ENCODE measurements at regions not wholly inside any gene's neighbourhood (a gene's known extent, or its start where the extent isn't known, plus 50 kb on each side); places are given as distances from the start of the nearest gene placed in this dataset.
"Not testable (repeated sequence)": the region's sequence is repeated elsewhere in the genome, so short reads cannot be mapped to it uniquely, and the experiment has no call there.

- Mint-ChIP-seq H3K9me3 (no peaks in the 10 kb centered on the region), H3K36me3 (ENCODE audit: low read depth) (no peaks in the 10 kb centered on the region), H3K4me1 (no peaks in the 10 kb centered on the region), H3K27me3 (ENCODE audit: insufficient read depth) (no peaks in the 10 kb centered on the region), H3K4me3 (no peak overlapping the region), H3K27ac (no peak overlapping the region)
- H3K27ac ChIP-seq (ENCODE audit: low read depth, low read length), result no peak overlapping the region
- H3K27me3 ChIP-seq (ENCODE audit: control insufficient read depth, insufficient read depth, low read length, poor library complexity, severe bottlenecking), result no peaks in the 10 kb centered on the region
- TF ChIP-seq, protein P1, sequence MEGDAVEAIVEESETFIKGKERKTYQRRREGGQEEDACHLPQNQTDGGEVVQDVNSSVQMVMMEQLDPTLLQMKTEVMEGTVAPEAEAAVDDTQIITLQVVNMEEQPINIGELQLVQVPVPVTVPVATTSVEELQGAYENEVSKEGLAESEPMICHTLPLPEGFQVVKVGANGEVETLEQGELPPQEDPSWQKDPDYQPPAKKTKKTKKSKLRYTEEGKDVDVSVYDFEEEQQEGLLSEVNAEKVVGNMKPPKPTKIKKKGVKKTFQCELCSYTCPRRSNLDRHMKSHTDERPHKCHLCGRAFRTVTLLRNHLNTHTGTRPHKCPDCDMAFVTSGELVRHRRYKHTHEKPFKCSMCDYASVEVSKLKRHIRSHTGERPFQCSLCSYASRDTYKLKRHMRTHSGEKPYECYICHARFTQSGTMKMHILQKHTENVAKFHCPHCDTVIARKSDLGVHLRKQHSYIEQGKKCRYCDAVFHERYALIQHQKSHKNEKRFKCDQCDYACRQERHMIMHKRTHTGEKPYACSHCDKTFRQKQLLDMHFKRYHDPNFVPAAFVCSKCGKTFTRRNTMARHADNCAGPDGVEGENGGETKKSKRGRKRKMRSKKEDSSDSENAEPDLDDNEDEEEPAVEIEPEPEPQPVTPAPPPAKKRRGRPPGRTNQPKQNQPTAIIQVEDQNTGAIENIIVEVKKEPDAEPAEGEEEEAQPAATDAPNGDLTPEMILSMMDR (conservative IDR thresholded peaks at IDR 0.05), result no peak
- no peaks in the 10 kb centered on the region for H3K36me3 ChIP-seq (ENCODE audit: control insufficient read depth, insufficient read depth, low read length)
- H3K9me3 ChIP-seq (ENCODE audit: control insufficient read depth, low read length), result no peaks in the 10 kb centered on the region
- 93 to 94% methylated on average over 10 to 12 of the region's 12 CpGs for WGBS, 2 experiments (ENCODE audit: insufficient coverage in 1 of 2, insufficient read length in 1 of 2)
- no peak overlapping the region for H3K4me3 ChIP-seq (ENCODE audit: low read length)
- H3K9ac ChIP-seq (ENCODE audit: extremely low read depth, low read length, poor library complexity, severe bottlenecking), result no peak overlapping the region
- no peaks in the 10 kb centered on the region for H3K4me1 ChIP-seq (ENCODE audit: control insufficient read depth, insufficient read depth, low read length)
- DNase-seq, result no peak
Measured at GRCh38 chr6:3965071-3965718, 113.7 kb downstream of the FAM217A start.

DNA sequence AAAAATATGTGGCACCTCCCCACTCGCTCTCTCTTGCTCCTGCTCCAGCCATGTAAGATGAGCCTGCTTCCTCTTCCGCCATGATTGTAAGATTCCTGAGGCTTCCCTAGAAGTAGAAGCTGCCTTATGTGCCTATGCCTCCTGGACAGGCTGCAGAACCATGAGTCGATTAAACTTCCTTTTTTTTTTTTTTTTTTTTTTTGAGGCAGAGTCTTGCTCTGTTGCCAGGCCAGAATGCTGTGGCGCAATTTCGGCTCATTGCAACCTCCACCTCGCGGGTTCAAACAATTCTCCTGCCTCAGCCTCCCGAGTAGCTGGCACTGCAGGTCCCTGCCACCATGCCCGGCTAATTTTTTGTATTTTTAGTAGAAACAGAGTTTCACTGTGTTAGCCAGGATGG lies 112.5 kb downstream of the FAM217A start:
- H3K9ac ChIP-seq (ENCODE audit: extremely low read depth, low read length, poor library complexity, severe bottlenecking), result no peak overlapping the region
- no peaks in the 10 kb centered on the region for H3K4me1 ChIP-seq (ENCODE audit: control insufficient read depth, insufficient read depth, low read length)
- TF ChIP-seq, protein P1 (conservative IDR thresholded peaks at IDR 0.05), result no peak
- no peaks in the 10 kb centered on the region for H3K36me3 Mint-ChIP-seq (ENCODE audit: low read depth)
- no peaks in the 10 kb centered on the region for H3K36me3 ChIP-seq (ENCODE audit: control insufficient read depth, insufficient read depth, low read length)
- no peaks in the 10 kb centered on the region for H3K9me3 Mint-ChIP-seq
- H3K4me3 Mint-ChIP-seq, result no peak overlapping the region
- H3K27me3 ChIP-seq (ENCODE audit: control insufficient read depth, insufficient read depth, low read length, poor library complexity, severe bottlenecking), result no peaks in the 10 kb centered on the region
- no peaks in the 10 kb centered on the region for H3K9me3 ChIP-seq (ENCODE audit: control insufficient read depth, low read length)
- no peak overlapping the region for H3K27ac ChIP-seq (ENCODE audit: low read depth, low read length)
- H3K4me3 ChIP-seq (ENCODE audit: low read length), result no peak overlapping the region
- H3K27ac Mint-ChIP-seq, result no peak overlapping the region
- 93 to 95% methylated on average over 8 to 9 of the region's 9 CpGs for WGBS, 2 experiments (ENCODE audit: insufficient coverage in 1 of 2, insufficient read length in 1 of 2)
- no peaks in the 10 kb centered on the region for H3K4me1 Mint-ChIP-seq
- no peaks in the 10 kb centered on the region for H3K27me3 Mint-ChIP-seq (ENCODE audit: insufficient read depth)
- DNase-seq, result no peak

GRCh38 chr6:3970097-3970496 lies 108.8 kb downstream of the FAM217A start:
- H3K9ac ChIP-seq (ENCODE audit: extremely low read depth, low read length, poor library complexity, severe bottlenecking), result no peak overlapping the region
- 93 to 96% methylated on average over 4 to 5 of the region's 5 CpGs for WGBS, 2 experiments (ENCODE audit: insufficient coverage in 1 of 2, insufficient read length in 1 of 2)
- no peaks in the 10 kb centered on the region for H3K27me3 Mint-ChIP-seq (ENCODE audit: insufficient read depth)
- H3K4me1 Mint-ChIP-seq, result no peaks in the 10 kb centered on the region
- no peaks in the 10 kb centered on the region for H3K36me3 ChIP-seq (ENCODE audit: control insufficient read depth, insufficient read depth, low read length)
- DNase-seq, result no peak
- H3K9me3 ChIP-seq (ENCODE audit: control insufficient read depth, low read length), result no peaks in the 10 kb centered on the region
- H3K4me3 Mint-ChIP-seq, result no peak overlapping the region
- H3K27ac ChIP-seq (ENCODE audit: low read depth, low read length), result no peak overlapping the region
- H3K27ac Mint-ChIP-seq, result no peak overlapping the region
- H3K27me3 ChIP-seq (ENCODE audit: control insufficient read depth, insufficient read depth, low read length, poor library complexity, severe bottlenecking), result no peaks in the 10 kb centered on the region
- H3K4me3 ChIP-seq (ENCODE audit: low read length), result no peak overlapping the region
- TF ChIP-seq, protein P1 (conservative IDR thresholded peaks at IDR 0.05), result no peak
- no peaks in the 10 kb centered on the region for H3K36me3 Mint-ChIP-seq (ENCODE audit: low read depth)
- H3K9me3 Mint-ChIP-seq, result no peaks in the 10 kb centered on the region
- no peaks in the 10 kb centered on the region for H3K4me1 ChIP-seq (ENCODE audit: control insufficient read depth, insufficient read depth, low read length)

GRCh38 chr6:3973152-3973551 lies 105.8 kb downstream of the FAM217A start:
- DNase-seq; H3K9me3 Mint-ChIP-seq; H3K36me3 Mint-ChIP-seq (ENCODE audit: low read depth); H3K4me1 ChIP-seq (ENCODE audit: control insufficient read depth, insufficient read depth, low read length); H3K4me3 Mint-ChIP-seq; H3K4me3 ChIP-seq (ENCODE audit: low read length); H3K27ac ChIP-seq (ENCODE audit: low read depth, low read length); H3K9me3 ChIP-seq (ENCODE audit: control insufficient read depth, low read length); H3K36me3 ChIP-seq (ENCODE audit: control insufficient read depth, insufficient read depth, low read length); H3K27ac Mint-ChIP-seq; H3K9ac ChIP-seq (ENCODE audit: extremely low read depth, low read length, poor library complexity, severe bottlenecking); H3K27me3 Mint-ChIP-seq (ENCODE audit: insufficient read depth); H3K27me3 ChIP-seq (ENCODE audit: control insufficient read depth, insufficient read depth, low read length, poor library complexity, severe bottlenecking); H3K4me1 Mint-ChIP-seq: not testable (repeated sequence)
- WGBS, 2 experiments (ENCODE audit: insufficient coverage in 1 of 2, insufficient read length in 1 of 2), result 54 to 74% methylated on average over 2 to 3 of the region's 3 CpGs
